GM12878 (cell line): ENCODE measurements at regions not wholly inside any gene's neighbourhood (a gene's known extent, or its start where the extent isn't known, plus 50 kb on each side); places are given as distances from the start of the nearest gene placed in this dataset.

ENCODE experiments used
- ATAC-seq: fragments of 200-7000 bp; cut with Tn5 transposase; 3 replicates; pipeline ENCODE4 v1.9.1; 2020; ENCODE audit warnings: mild to moderate bottlenecking, moderate library complexity
- BruUV-seq: library from RNA; stranded (reverse); fragments of 400-500 nt; replicated peaks from 2 replicates; lab custom pipeline; 2021; lab: Mats Ljungman, UMichigan
- CTCF ChIA-PET: fragments of 300-600 bp; sonication (Branson Sonifier 250); formaldehyde crosslinking; extraction: SDS; loops from one replicate; lab custom pipeline; 2021; ENCODE audit warnings: inconsistent platforms; lab: Yijun Ruan, JAX
- POLR2A ChIA-PET: fragments of 350-600 bp; formaldehyde crosslinking; extraction: SDS; loops from one replicate; lab custom pipeline; 2021; ENCODE audit warnings: inconsistent platforms; lab: Charles Lee
- RAD21 ChIA-PET: fragments of 300-600 bp; sonication (Branson Sonifier 250); formaldehyde crosslinking; loops from one replicate; lab custom pipeline; 2023; ENCODE audit warnings: antibody characterized with exemption; ENCODE audit not compliant: unreplicated experiment; lab: Charles Lee
- SMC1A ChIA-PET: fragments of 300-600 bp; sonication (Branson Sonifier 250); formaldehyde crosslinking; loops from one replicate; lab custom pipeline; 2023; ENCODE audit not compliant: unreplicated experiment, uncharacterized antibody; lab: Charles Lee
- DNase-seq: peaks from one replicate; pipeline ENCODE4 v3.0.0-alpha.2; 2011; ENCODE audit warnings: low read depth, low spot score
- FAIRE-seq: peaks from 3 replicates; lab custom pipeline; 2011; peaks lifted over from hg19 to GRCh38; lab: Jason Lieb, UNC
- H2AFZ ChIP-seq: 2 replicates; pipeline ENCODE4 v1.6.0; 2011; ENCODE audit warnings: low read depth, low read length, control low read depth; ENCODE audit not compliant: control insufficient read depth
- H3K27ac ChIP-seq: 2 replicates; pipeline ENCODE4 v1.5.1; 2011; ENCODE audit warnings: control low read depth; ENCODE audit not compliant: control insufficient read depth, insufficient read depth
- H3K27me3 ChIP-seq, 2 experiments: replicated peaks in 1 of 2; 2 replicates each; pipeline versions ENCODE4 v1.6.0 to v1.6.1; 2011; ENCODE audit warnings: low read length in 1 of 2; ENCODE audit not compliant: control insufficient read depth in 2 of 2, insufficient read depth in 2 of 2
- H3K36me3 ChIP-seq, 2 experiments: 2 replicates each; pipeline ENCODE4 v1.5.1; 2011; ENCODE audit warnings: low read length in 1 of 2; ENCODE audit not compliant: control insufficient read depth in 2 of 2, insufficient read depth in 2 of 2
- H3K4me1 ChIP-seq: 2 replicates; pipeline ENCODE4 v1.6.1; 2011; ENCODE audit warnings: mild to moderate bottlenecking, low read length, moderate library complexity, mixed read lengths; ENCODE audit not compliant: control insufficient read depth, insufficient read depth
- H3K4me2 ChIP-seq: 2 replicates; pipeline ENCODE4 v1.6.0; 2011; ENCODE audit warnings: control low read depth; ENCODE audit not compliant: control insufficient read depth, insufficient read depth
- H3K4me3 ChIP-seq: fragments of 200-600 bp; sonication (generic); 2 replicates; pipeline ENCODE4 v1.5.1; 2016
- H3K79me2 ChIP-seq: 2 replicates; pipeline ENCODE4 v1.6.0; 2011; ENCODE audit warnings: low read length; ENCODE audit not compliant: control insufficient read depth, insufficient read depth
- H3K9ac ChIP-seq: 2 replicates; pipeline ENCODE4 v1.8.0; 2011; ENCODE audit warnings: low read length, control low read depth, mixed read lengths; ENCODE audit not compliant: control insufficient read depth, insufficient read depth
- H3K9me3 ChIP-seq: replicated peaks from 3 replicates; pipeline ENCODE4 v1.5.1; 2011; ENCODE audit warnings: mild to moderate bottlenecking, low read length; ENCODE audit not compliant: control insufficient read depth, insufficient read depth
- H4K20me1 ChIP-seq: 2 replicates; pipeline ENCODE4 v1.6.0; 2011; ENCODE audit not compliant: control insufficient read depth, insufficient read depth
- ASH2L ChIP-seq: fragments of 300-600, 200-600 bp; sonication (generic); IDR thresholded peaks from 2 replicates; pipeline ENCODE4 v1.6.1; 2017; ENCODE audit warnings: low read depth, mild to moderate bottlenecking, borderline replicate concordance
- CBFB ChIP-seq: IDR thresholded peaks from 2 replicates; pipeline ENCODE4 v1.6.1; 2016; ENCODE audit warnings: antibody characterized with exemption, low read depth
- CTCF ChIP-seq, 3 experiments: IDR thresholded peaks in 2 of 3; conservative IDR thresholded peaks in 1 of 3; 2 replicates each; pipeline ENCODE4 v1.5.1; 2011; ENCODE audit warnings: low read depth in 3 of 3, low read length in 3 of 3, mild to moderate bottlenecking in 3 of 3, control low read depth in 2 of 3, moderate library complexity in 2 of 3, inconsistent platforms in 1 of 3, mixed read lengths in 1 of 3; ENCODE audit not compliant: control insufficient read depth in 2 of 3, insufficient read depth in 1 of 3; ENCODE audit errors: extremely low read depth in 1 of 3
- HCFC1 ChIP-seq: fragments of 150-350 bp; IDR thresholded peaks from 2 replicates; pipeline ENCODE4 v1.6.1; 2014; ENCODE audit warnings: low read length
- IRF4 ChIP-seq: IDR thresholded peaks from 2 replicates; pipeline ENCODE4 v1.6.1; 2011; ENCODE audit warnings: low read depth, low read length
- MEF2A ChIP-seq: IDR thresholded peaks from 2 replicates; pipeline ENCODE4 v1.6.1; 2011; ENCODE audit warnings: low read depth, mild to moderate bottlenecking, low read length, moderate library complexity; ENCODE audit not compliant: insufficient read depth
- NFIC ChIP-seq: IDR thresholded peaks from 2 replicates; pipeline ENCODE4 v1.6.1; 2012; ENCODE audit warnings: low read depth, mild to moderate bottlenecking, inconsistent platforms, low read length, moderate library complexity
- NR2F1 ChIP-seq: fragments of 450-650 bp; conservative IDR thresholded peaks from 2 replicates; pipeline ENCODE4 v1.6.1; 2017; ENCODE audit warnings: mild to moderate bottlenecking
- PAX8 ChIP-seq: fragments of 450-650 bp; IDR thresholded peaks from 2 replicates; pipeline ENCODE4 v1.6.1; 2017; ENCODE audit warnings: mild to moderate bottlenecking, moderate library complexity
- PBX3 ChIP-seq: IDR thresholded peaks from 2 replicates; pipeline ENCODE4 v1.6.1; 2011; ENCODE audit warnings: mild to moderate bottlenecking, low read depth, low read length, moderate library complexity; ENCODE audit not compliant: insufficient replicate concordance
- RELA ChIP-seq: fragments of 450-650 bp; IDR thresholded peaks from 2 replicates; pipeline ENCODE4 v1.8.0; 2014; ENCODE audit warnings: borderline replicate concordance; ENCODE audit not compliant: partially characterized antibody
- ZBTB11 ChIP-seq: fragments of 450-650 bp; formaldehyde crosslinking; IDR thresholded peaks from 2 replicates; pipeline ENCODE4 v1.5.0; 2022; ENCODE audit warnings: mild to moderate bottlenecking, missing genetic modification characterization
- WGBS: methylation state at CpG from one replicate; pipeline ENCODE4 v1.1.6; 2016; ENCODE audit warnings: low lambda C conversion rate; ENCODE audit not compliant: insufficient replicate concordance, insufficient coverage; ENCODE audit errors: missing lambda C conversion rate; 5-methylcytosine and 5-hydroxymethylcytosine counted together
- in situ Hi-C: fragments of 300-500 bp; cut with MboI; formaldehyde crosslinking; loops from 9 replicates; pipeline ENCODE4 v1.14.3; 2018; ENCODE audit warnings: mixed read lengths
- intact Hi-C: fragments of 100-400 bp; cut with micrococcal nuclease; formaldehyde crosslinking; loops from one replicate; pipeline ENCODE4 v1.14.2; 2022; ENCODE audit not compliant: unreplicated experiment

- TF ChIP-seq PBX3: no peak
Measured at GRCh38 chr5:17441351-17441750, 56.7 kb upstream of the TAF11L2 start (continued).

- no peak for FAIRE-seq
- CTCF ChIA-PET: interaction anchor here (0.6 to 0.9 kb wide), 4 partner anchors 17 to 253 kb away, joined by 3 to 4 read pairs (median 3); no protein-coding TSS in a partner anchor
- SMC1A ChIA-PET: no interaction called here
- no peaks in the 10 kb centered on the region for H3K36me3 ChIP-seq
- no peaks in the 10 kb centered on the region for H4K20me1 ChIP-seq
- H3K79me2 ChIP-seq: no peaks in the 10 kb centered on the region
- H3K4me3 ChIP-seq: no peak overlapping the region
- POLR2A ChIA-PET: no interaction called here
- no peak for ATAC-seq
- intact Hi-C loops (no loop called here), in situ Hi-C loops (no loop called here)
- no peak overlapping the region for H2AFZ ChIP-seq
- WGBS: 54% methylated on average over 22 of the region's 23 CpGs
- H3K9ac ChIP-seq: no peak overlapping the region
- no peaks in the 10 kb centered on the region; the same call in 1 of the 3 replicates for H3K9me3 ChIP-seq
- H3K4me1 ChIP-seq: no peaks in the 10 kb centered on the region
- RAD21 ChIA-PET: no interaction called here
- no peaks in the 10 kb centered on the region for H3K27me3 ChIP-seq
- no TSS peak for BruUV-seq
- H3K27ac ChIP-seq: no peak overlapping the region
- no peak overlapping the region for H3K4me2 ChIP-seq
- no peak for DNase-seq
- TF ChIP-seq ASH2L (no peak), ZBTB11 (CRISPR knock-in tag) (no peak), HCFC1 (no peak), CTCF (IDR thresholded peaks at IDR 0.05 in 2 of 3, conservative IDR thresholded peaks at IDR 0.05 in 1 of 3; ENCODE audit: control insufficient read depth in 2 of 3, extremely low read depth in 1 of 3, insufficient read depth in 1 of 3, low read depth in 3 of 3, low read length in 3 of 3) (no peak), PBX3 (no peak), RELA (no peak), IRF4 (no peak), NR2F1 (no peak), MEF2A (no peak), CBFB (no peak), PAX8 (no peak), NFIC (no peak)
Measured at GRCh38 chr5:17443333-17444130, 54.5 kb upstream of the TAF11L2 start.
